ENCODE measurements at regions not wholly inside any gene's neighbourhood (a gene's known extent, or its start where the extent isn't known, plus 50 kb on each side); places are given as distances from the start of the nearest gene placed in this dataset.

DNA sequence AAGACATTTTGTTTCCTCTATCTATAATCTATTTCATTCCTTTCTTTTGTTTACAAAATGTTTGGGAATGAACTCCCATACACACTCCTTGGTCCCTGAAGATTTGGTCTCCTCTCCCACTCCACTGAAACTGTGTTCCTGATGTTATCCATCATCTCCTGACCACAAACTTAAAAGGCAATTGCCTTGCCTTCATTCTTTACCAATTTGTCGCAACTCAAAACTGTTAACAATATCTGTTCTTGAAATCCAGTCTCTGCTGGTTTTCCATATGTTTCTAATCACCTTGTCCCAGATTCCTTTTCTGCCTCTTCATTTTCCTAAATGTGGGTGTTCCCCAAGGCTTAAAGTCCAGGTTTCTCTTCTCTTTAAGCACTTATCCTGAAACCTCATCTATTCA, 262.2 kb upstream of the TTC29 start:
- TF ChIP-seq ZNF292 (tag by site-specific recombination; IDR thresholded peaks at IDR 0.05; ENCODE audit: borderline replicate concordance, low read depth) (no peak), ZNF549 (tag by site-specific recombination; IDR thresholded peaks at IDR 0.05) (no peak), ZNF2 (tag by site-specific recombination; IDR thresholded peaks at IDR 0.05) (no peak), REPIN1 (tag by site-specific recombination; IDR thresholded peaks at IDR 0.05; ENCODE audit: low read depth) (no peak), ZNF791 (tag by site-specific recombination; IDR thresholded peaks at IDR 0.05) (no peak), ZNF623 (tag by site-specific recombination; IDR thresholded peaks at IDR 0.05) (no peak)
- TF ChIP-seq, protein P1, sequence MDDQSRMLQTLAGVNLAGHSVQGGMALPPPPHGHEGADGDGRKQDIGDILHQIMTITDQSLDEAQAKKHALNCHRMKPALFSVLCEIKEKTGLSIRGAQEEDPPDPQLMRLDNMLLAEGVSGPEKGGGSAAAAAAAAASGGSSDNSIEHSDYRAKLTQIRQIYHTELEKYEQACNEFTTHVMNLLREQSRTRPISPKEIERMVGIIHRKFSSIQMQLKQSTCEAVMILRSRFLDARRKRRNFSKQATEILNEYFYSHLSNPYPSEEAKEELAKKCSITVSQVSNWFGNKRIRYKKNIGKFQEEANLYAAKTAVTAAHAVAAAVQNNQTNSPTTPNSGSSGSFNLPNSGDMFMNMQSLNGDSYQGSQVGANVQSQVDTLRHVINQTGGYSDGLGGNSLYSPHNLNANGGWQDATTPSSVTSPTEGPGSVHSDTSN (CRISPR knock-in tag; IDR thresholded peaks at IDR 0.05) = no peak
- TF ChIP-seq, protein P2, sequence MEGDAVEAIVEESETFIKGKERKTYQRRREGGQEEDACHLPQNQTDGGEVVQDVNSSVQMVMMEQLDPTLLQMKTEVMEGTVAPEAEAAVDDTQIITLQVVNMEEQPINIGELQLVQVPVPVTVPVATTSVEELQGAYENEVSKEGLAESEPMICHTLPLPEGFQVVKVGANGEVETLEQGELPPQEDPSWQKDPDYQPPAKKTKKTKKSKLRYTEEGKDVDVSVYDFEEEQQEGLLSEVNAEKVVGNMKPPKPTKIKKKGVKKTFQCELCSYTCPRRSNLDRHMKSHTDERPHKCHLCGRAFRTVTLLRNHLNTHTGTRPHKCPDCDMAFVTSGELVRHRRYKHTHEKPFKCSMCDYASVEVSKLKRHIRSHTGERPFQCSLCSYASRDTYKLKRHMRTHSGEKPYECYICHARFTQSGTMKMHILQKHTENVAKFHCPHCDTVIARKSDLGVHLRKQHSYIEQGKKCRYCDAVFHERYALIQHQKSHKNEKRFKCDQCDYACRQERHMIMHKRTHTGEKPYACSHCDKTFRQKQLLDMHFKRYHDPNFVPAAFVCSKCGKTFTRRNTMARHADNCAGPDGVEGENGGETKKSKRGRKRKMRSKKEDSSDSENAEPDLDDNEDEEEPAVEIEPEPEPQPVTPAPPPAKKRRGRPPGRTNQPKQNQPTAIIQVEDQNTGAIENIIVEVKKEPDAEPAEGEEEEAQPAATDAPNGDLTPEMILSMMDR (tag by site-specific recombination; IDR thresholded peaks at IDR 0.05) = no peak
- TF ChIP-seq, protein P3, sequence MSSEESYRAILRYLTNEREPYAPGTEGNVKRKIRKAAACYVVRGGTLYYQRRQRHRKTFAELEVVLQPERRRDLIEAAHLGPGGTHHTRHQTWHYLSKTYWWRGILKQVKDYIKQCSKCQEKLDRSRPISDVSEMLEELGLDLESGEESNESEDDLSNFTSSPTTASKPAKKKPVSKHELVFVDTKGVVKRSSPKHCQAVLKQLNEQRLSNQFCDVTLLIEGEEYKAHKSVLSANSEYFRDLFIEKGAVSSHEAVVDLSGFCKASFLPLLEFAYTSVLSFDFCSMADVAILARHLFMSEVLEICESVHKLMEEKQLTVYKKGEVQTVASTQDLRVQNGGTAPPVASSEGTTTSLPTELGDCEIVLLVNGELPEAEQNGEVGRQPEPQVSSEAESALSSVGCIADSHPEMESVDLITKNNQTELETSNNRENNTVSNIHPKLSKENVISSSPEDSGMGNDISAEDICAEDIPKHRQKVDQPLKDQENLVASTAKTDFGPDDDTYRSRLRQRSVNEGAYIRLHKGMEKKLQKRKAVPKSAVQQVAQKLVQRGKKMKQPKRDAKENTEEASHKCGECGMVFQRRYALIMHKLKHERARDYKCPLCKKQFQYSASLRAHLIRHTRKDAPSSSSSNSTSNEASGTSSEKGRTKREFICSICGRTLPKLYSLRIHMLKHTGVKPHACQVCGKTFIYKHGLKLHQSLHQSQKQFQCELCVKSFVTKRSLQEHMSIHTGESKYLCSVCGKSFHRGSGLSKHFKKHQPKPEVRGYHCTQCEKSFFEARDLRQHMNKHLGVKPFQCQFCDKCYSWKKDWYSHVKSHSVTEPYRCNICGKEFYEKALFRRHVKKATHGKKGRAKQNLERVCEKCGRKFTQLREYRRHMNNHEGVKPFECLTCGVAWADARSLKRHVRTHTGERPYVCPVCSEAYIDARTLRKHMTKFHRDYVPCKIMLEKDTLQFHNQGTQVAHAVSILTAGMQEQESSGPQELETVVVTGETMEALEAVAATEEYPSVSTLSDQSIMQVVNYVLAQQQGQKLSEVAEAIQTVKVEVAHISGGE (tag by site-specific recombination; conservative IDR thresholded peaks at IDR 0.05; ENCODE audit: low read depth) = no peak
- TF ChIP-seq, protein P4, sequence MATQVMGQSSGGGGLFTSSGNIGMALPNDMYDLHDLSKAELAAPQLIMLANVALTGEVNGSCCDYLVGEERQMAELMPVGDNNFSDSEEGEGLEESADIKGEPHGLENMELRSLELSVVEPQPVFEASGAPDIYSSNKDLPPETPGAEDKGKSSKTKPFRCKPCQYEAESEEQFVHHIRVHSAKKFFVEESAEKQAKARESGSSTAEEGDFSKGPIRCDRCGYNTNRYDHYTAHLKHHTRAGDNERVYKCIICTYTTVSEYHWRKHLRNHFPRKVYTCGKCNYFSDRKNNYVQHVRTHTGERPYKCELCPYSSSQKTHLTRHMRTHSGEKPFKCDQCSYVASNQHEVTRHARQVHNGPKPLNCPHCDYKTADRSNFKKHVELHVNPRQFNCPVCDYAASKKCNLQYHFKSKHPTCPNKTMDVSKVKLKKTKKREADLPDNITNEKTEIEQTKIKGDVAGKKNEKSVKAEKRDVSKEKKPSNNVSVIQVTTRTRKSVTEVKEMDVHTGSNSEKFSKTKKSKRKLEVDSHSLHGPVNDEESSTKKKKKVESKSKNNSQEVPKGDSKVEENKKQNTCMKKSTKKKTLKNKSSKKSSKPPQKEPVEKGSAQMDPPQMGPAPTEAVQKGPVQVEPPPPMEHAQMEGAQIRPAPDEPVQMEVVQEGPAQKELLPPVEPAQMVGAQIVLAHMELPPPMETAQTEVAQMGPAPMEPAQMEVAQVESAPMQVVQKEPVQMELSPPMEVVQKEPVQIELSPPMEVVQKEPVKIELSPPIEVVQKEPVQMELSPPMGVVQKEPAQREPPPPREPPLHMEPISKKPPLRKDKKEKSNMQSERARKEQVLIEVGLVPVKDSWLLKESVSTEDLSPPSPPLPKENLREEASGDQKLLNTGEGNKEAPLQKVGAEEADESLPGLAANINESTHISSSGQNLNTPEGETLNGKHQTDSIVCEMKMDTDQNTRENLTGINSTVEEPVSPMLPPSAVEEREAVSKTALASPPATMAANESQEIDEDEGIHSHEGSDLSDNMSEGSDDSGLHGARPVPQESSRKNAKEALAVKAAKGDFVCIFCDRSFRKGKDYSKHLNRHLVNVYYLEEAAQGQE (tag by site-specific recombination; IDR thresholded peaks at IDR 0.05) = no peak

Measured in HEK293 (cell line).